GM13976 (cell line): ENCODE measurements at regions not wholly inside any gene's neighbourhood (a gene's known extent, or its start where the extent isn't known, plus 50 kb on each side); places are given as distances from the start of the nearest gene placed in this dataset.

ENCODE experiments used
- DNase-seq: peaks from one replicate; pipeline ENCODE4 v3.0.0; 2012; ENCODE audit warnings: low spot score
- in situ Hi-C: fragments of 300-500 bp; cut with MboI; formaldehyde crosslinking; loops from one replicate; pipeline ENCODE4 v1.12.0; 2022; ENCODE audit warnings: low sequenced_read_pairs, mixed read lengths, inconsistent platforms; ENCODE audit not compliant: unreplicated experiment
- TF ChIP-seq, protein P1 (sequence below): IDR thresholded peaks from 2 replicates; pipeline ENCODE4 v1.5.1; 2012; ENCODE audit warnings: borderline replicate concordance, mild to moderate bottlenecking; ENCODE audit not compliant: insufficient read depth; ENCODE audit errors: extremely low read depth, missing control alignments, control extremely low read depth

DNA sequence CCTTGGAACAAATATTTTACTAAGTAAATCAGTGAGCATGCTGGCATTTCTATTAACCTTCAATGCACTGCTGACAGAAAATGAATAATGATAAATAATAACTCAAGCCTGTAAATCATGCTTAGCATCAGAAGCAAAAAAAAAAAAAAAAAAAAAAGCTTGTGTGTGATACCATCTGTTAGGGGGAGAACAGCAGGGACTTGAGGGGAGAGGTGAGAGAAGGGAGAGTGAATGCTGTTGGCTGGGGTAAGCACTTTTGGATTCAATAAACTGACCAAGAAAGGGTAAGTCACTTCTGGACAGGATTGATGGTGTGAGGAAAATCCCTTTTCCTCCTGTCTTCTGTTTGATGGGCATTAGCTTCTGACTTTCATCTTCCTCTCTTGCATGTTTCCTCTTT lies 996.4 kb downstream of the KCNMA1 start:
- DNase-seq = no peak
- in situ Hi-C loops = no loop called here
- TF ChIP-seq, protein P1, sequence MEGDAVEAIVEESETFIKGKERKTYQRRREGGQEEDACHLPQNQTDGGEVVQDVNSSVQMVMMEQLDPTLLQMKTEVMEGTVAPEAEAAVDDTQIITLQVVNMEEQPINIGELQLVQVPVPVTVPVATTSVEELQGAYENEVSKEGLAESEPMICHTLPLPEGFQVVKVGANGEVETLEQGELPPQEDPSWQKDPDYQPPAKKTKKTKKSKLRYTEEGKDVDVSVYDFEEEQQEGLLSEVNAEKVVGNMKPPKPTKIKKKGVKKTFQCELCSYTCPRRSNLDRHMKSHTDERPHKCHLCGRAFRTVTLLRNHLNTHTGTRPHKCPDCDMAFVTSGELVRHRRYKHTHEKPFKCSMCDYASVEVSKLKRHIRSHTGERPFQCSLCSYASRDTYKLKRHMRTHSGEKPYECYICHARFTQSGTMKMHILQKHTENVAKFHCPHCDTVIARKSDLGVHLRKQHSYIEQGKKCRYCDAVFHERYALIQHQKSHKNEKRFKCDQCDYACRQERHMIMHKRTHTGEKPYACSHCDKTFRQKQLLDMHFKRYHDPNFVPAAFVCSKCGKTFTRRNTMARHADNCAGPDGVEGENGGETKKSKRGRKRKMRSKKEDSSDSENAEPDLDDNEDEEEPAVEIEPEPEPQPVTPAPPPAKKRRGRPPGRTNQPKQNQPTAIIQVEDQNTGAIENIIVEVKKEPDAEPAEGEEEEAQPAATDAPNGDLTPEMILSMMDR = no peak

DNA sequence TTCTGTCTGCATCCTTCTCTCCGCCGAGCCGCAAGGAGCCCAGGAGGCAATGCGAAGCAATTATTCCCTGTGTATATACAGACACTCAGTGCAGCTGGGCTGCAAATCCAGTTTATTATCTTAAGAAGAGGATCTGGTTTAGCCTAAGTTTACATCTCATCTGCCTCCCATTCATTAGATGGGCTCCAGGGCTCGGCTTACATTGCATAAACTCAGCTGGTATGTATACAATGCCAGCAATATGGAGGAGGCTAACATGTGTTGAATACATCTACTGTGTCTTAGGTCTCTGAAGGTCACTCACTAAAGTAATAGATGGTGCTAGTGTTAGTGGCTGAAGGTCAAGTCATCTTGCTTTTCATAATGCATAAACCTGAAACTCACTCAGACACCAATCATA lies 996.8 kb downstream of the KCNMA1 start:
- TF ChIP-seq, protein P1 = no peak
- DNase-seq = no peak
- in situ Hi-C loops = no loop called here

DNA sequence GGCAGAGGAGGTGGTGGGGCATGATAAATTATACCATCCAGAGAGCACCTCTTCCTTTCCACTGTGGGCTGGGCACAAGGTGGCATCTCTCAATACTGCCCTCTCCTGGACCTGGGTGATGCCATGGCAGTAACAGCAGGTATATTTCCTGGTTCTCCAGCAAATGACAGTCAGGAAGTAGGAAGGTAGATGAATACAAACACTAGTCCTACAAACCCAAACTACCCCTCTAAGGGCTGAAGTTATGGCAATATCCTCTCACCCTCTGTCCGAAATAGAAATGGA lies 1004.9 kb downstream of the KCNMA1 start:
- in situ Hi-C loops = no loop called here
- TF ChIP-seq, protein P1 = peak; percentile 5
- DNase-seq = no peak

DNA sequence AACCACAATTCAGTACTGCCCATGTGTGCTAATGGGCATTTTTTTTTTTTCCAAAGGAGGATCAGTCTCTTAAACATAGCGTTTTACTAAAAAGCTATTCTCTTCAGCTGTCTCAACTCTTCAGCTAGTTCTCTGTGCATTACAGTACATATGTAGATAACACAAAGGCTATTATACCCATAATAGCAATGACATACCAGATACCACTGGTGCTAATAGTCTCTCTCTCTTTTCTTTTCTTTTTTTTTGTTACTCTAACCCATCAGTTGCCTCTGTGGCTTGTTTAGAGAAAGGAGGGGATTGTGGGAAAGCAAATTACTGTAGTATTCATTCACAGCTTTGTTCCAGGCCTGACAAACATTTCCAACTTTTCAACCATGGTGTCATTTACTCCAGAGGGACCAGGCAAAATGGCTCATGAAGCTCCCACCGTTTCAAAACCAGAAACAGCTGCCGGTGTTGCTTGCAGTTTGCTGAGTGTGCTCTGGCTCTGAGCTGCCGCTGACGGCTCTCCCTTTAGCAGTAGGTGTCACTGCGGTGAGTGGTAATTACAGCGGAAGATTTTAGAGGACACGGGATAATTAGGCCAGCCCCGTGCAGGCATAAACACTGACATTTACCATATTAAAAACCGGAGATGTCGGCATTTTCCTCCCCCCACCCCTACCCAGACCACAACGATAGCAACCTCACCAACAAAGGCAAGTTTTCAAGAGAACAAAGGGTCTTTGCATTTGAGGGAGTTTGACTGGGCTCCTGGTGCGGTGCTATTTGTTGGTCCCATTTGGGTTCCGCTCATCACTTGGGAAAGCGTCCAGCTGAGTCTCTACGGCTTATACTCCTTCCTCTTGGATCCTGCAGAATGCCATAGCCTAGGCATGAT lies 1005.5 kb downstream of the KCNMA1 start:
- DNase-seq = no peak
- in situ Hi-C loops = no loop called here

DNA sequence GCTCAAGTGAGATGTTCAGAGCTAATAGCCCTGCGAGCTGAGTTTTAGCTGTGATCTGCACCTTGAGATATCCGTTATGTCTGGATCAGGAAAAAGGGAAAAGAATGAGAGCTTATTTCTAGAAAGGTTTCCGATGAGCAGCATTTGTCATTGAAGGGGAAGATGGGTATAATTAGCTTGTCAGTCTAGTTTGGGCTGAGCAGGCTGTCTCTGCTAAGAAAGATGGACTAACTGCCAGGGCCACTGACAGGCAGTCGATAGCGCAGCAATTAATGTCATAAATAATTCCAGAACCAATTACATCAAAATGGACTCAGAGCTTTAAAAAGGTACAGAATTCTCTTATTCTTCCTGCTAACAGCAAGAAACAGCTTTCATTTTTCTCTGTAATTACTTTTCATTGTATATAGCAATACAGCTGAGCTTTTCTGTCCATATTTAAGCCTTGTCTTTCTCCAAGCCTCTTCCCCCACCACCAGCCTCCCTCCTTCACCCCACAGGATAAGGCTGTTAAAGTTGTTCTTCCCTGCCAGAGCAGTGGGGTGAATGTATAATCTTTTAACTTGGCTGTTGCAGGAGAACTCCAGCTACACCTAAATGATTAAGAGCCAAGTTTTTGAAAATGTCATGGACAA lies 1006.5 kb downstream of the KCNMA1 start:
- DNase-seq = no peak
- TF ChIP-seq, protein P1 = no peak
- in situ Hi-C loops = no loop called here

More for the DNA sequence above, 1005.5 kb downstream of the KCNMA1 start:
- TF ChIP-seq, protein P1 = no peak

DNA sequence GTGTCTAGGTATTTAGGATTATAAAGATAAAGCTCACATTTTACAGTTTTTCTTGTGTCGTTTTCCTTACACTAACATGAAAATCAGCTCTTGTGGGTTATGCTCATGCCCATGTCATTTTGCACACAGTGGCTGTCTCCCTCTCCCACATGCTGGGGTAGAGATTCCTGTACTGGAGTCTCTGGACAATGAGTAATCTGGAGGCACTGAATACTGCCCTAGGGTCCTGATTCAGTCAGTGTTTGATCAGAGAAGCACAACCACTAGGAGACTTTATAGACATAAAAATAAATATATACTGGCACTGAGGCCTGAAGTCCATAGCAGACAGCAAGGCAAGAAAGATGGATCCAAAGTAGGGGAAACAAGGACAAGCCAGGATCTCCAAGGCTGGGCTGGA lies 1008.8 kb downstream of the KCNMA1 start:
- TF ChIP-seq, protein P1 = no peak
- in situ Hi-C loops = no loop called here
- DNase-seq = no peak
